PC-9 (cell line): ENCODE measurements at regions not wholly inside any gene's neighbourhood (a gene's known extent, or its start where the extent isn't known, plus 50 kb on each side); places are given as distances from the start of the nearest gene placed in this dataset.

Source experiments
- BruUV-seq: library from RNA; stranded (reverse); fragments of 400-500 nt; replicated peaks from 2 replicates; lab custom pipeline; 2021; lab: Mats Ljungman, UMichigan
- CTCF ChIA-PET: fragments of 300-600 bp; sonication (Branson Sonifier 250); formaldehyde crosslinking; loops from one replicate; lab custom pipeline; 2022; ENCODE audit warnings: antibody characterized with exemption; lab: Charles Lee
- POLR2A ChIA-PET: fragments of 300-600 bp; sonication (Branson Sonifier 250); formaldehyde crosslinking; loops from one replicate; lab custom pipeline; 2022; ENCODE audit warnings: antibody characterized with exemption; ENCODE audit not compliant: unreplicated experiment; lab: Charles Lee
- DNase-seq, 2 experiments: peaks; one replicate each; pipeline versions ENCODE4 v3.0.0 to v3.0.0-alpha.2; 2015 to 2022; ENCODE audit warnings: mixed read lengths in 1 of 2
- H2AFZ ChIP-seq: fragments of 200-600 bp; sonication (generic); 2 replicates; pipeline ENCODE4 v1.8.1; 2017; ENCODE audit warnings: antibody characterized with exemption
- H3F3A ChIP-seq: fragments of 200-600 bp; sonication (generic); 2 replicates; pipeline ENCODE4 v1.8.1; 2017; ENCODE audit warnings: antibody characterized with exemption, mild to moderate bottlenecking, low read depth; ENCODE audit not compliant: insufficient read depth
- H3K27ac ChIP-seq: fragments of 200-600 bp; sonication (generic); 2 replicates; pipeline ENCODE4 v1.6.1; 2016; ENCODE audit warnings: mixed run types
- H3K27me3 ChIP-seq: fragments of 200-600 bp; sonication (generic); 2 replicates; pipeline ENCODE4 v1.6.1; 2016; ENCODE audit warnings: low read depth, mixed run types; ENCODE audit not compliant: insufficient read depth
- H3K36me3 ChIP-seq: fragments of 200-600 bp; sonication (generic); 2 replicates; pipeline ENCODE4 v1.6.1; 2016; ENCODE audit warnings: low read depth, mixed run types
- H3K4me1 ChIP-seq: fragments of 200-600 bp; sonication (generic); replicated peaks from 2 replicates; pipeline ENCODE4 v1.6.1; 2016; ENCODE audit warnings: mixed run types; ENCODE audit not compliant: insufficient read depth
- H3K4me2 ChIP-seq: fragments of 200-600 bp; sonication (generic); 2 replicates; pipeline ENCODE4 v1.6.1; 2017; ENCODE audit warnings: mixed run types
- H3K4me3 ChIP-seq: fragments of 200-600 bp; sonication (generic); 2 replicates; pipeline ENCODE4 v1.6.1; 2016; ENCODE audit warnings: mixed run types
- H3K79me2 ChIP-seq: fragments of 200-600 bp; sonication (generic); 2 replicates; pipeline ENCODE4 v1.6.1; 2017; ENCODE audit warnings: low read depth, mixed run types
- H3K9me2 ChIP-seq: fragments of 200-600 bp; sonication (generic); 2 replicates; pipeline ENCODE4 v1.8.1; 2017; ENCODE audit warnings: mild to moderate bottlenecking; ENCODE audit not compliant: insufficient read depth
- H3K9me3 ChIP-seq: fragments of 200-600 bp; sonication (generic); 2 replicates; pipeline ENCODE4 v1.8.1; 2016; ENCODE audit warnings: low read depth; ENCODE audit not compliant: insufficient read depth
- H4K20me1 ChIP-seq: fragments of 200-600 bp; sonication (generic); 2 replicates; pipeline ENCODE4 v1.8.1; 2017; ENCODE audit not compliant: insufficient read depth
- CTCF ChIP-seq: fragments of 200-600 bp; sonication (generic); conservative IDR thresholded peaks from 2 replicates; pipeline ENCODE4 v1.6.1; 2017; ENCODE audit warnings: mixed run types, antibody characterized with exemption, mild to moderate bottlenecking, moderate library complexity
- EZH2 ChIP-seq: fragments of 200-600 bp; sonication (generic); IDR thresholded peaks from 2 replicates; pipeline ENCODE4 v1.8.0; 2017; ENCODE audit warnings: antibody characterized with exemption, low read depth
- intact Hi-C: fragments of 100-400 bp; cut with micrococcal nuclease; formaldehyde crosslinking; loops from one replicate; pipeline ENCODE4 v1.10.0; 2022; ENCODE audit not compliant: unreplicated experiment

GRCh38 chr4:30847958-30848357 lies 127.8 kb downstream of the PCDH7 start:
- Histone ChIP-seq H3K9me2 (no peaks in the 10 kb centered on the region), H3F3A (no peaks in the 10 kb centered on the region), H3K4me2 (no peak overlapping the region), H3K4me1 (no peaks in the 10 kb centered on the region), H3K36me3 (no peaks in the 10 kb centered on the region), H3K27me3 (no peaks in the 10 kb centered on the region), H3K79me2 (no peaks in the 10 kb centered on the region), H3K9me3 (no peaks in the 10 kb centered on the region), H3K27ac (no peak overlapping the region), H2AFZ (no peak overlapping the region), H3K4me3 (no peak overlapping the region), H4K20me1 (no peaks in the 10 kb centered on the region)
- no peak for DNase-seq
- intact Hi-C loops, result no loop called here
- POLR2A ChIA-PET, result interaction anchor here (0.6 kb wide), 1 partner anchor 40 kb away, joined by 3 read pairs; no protein-coding TSS in a partner anchor
- TF ChIP-seq EZH2 (no peak), CTCF (no peak)
- CTCF ChIA-PET, result no interaction called here
- no TSS peak for BruUV-seq

GRCh38 chr4:30854531-30854930 lies 134.4 kb downstream of the PCDH7 start:
- H3K9me3 ChIP-seq, result no peaks in the 10 kb centered on the region
- no peaks in the 10 kb centered on the region for H3K9me2 ChIP-seq
- H3K79me2 ChIP-seq, result no peaks in the 10 kb centered on the region
- no peaks in the 10 kb centered on the region for H3K27me3 ChIP-seq
- intact Hi-C loops, result no loop called here
- H3K4me1 ChIP-seq, result no peaks in the 10 kb centered on the region
- H4K20me1 ChIP-seq, result no peaks in the 10 kb centered on the region
- H2AFZ ChIP-seq, result no peak overlapping the region
- no peak overlapping the region for H3K4me3 ChIP-seq
- no peaks in the 10 kb centered on the region for H3K36me3 ChIP-seq
- POLR2A ChIA-PET, result no interaction called here
- no peak overlapping the region for H3K27ac ChIP-seq
- no peak for DNase-seq
- CTCF ChIA-PET, result no interaction called here
- no peaks in the 10 kb centered on the region for H3F3A ChIP-seq
- no peak for TF ChIP-seq EZH2
- no peak for TF ChIP-seq CTCF
- H3K4me2 ChIP-seq, result no peak overlapping the region
- BruUV-seq, result no TSS peak

GRCh38 chr4:30855232-30855631 lies 135.1 kb downstream of the PCDH7 start:
- Histone ChIP-seq H3K4me1 (no peaks in the 10 kb centered on the region), H3K9me3 (no peaks in the 10 kb centered on the region)

More at GRCh38 chr4:30855232-30855631, 135.1 kb downstream of the PCDH7 start:
- no peaks in the 10 kb centered on the region for H3K79me2 ChIP-seq
- ChIA-PET POLR2A (no interaction called here), CTCF (no interaction called here)
- H3K27me3 ChIP-seq, result no peaks in the 10 kb centered on the region
- intact Hi-C loops, result no loop called here
- DNase-seq, result no peak
- H3K4me2 ChIP-seq, result no peak overlapping the region
- H3F3A ChIP-seq, result no peaks in the 10 kb centered on the region
- H3K27ac ChIP-seq, result no peak overlapping the region
- no peak overlapping the region for H3K4me3 ChIP-seq
- no peaks in the 10 kb centered on the region for H3K9me2 ChIP-seq
- no peak for TF ChIP-seq EZH2
- no peak for TF ChIP-seq CTCF
- BruUV-seq, result no TSS peak
- H3K36me3 ChIP-seq, result no peaks in the 10 kb centered on the region
- no peak overlapping the region for H2AFZ ChIP-seq
- no peaks in the 10 kb centered on the region for H4K20me1 ChIP-seq
